ENCODE measurements at regions not wholly inside any gene's neighbourhood (a gene's known extent, or its start where the extent isn't known, plus 50 kb on each side); places are given as distances from the start of the nearest gene placed in this dataset.

DNA sequence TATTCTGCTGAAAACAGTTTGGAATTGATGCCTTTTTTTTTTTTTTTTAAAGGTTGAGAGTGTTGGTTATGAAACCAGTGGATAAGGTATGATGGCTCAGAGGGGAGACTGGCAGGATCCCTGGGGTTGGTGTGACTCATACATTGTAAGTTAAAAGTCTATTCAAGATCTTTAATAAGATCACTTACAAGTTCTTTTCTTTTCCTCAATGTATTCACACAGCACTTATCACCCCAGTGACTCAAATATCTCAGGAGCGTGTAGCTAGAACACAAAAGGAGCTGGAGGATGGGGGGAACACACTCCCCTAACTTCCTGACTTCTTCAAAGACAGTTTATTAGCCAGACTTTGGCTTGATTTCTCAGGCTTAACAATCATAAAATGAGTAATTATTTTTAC, 285.3 kb downstream of the SV2B start:
- no peak for TF ChIP-seq ZNF431 (CRISPR knock-in tag; IDR thresholded peaks at IDR 0.05)
- no peak for TF ChIP-seq NFRKB (IDR thresholded peaks at IDR 0.05; ENCODE audit: low read depth)
- no peak for TF ChIP-seq DPF2 (IDR thresholded peaks at IDR 0.05)
- TF ChIP-seq EGR1 (conservative IDR thresholded peaks at IDR 0.05), result no peak
- TF ChIP-seq POLR2A (conservative IDR thresholded peaks at IDR 0.05), result no peak
- no peak for TF ChIP-seq GTF2F1 (IDR thresholded peaks at IDR 0.05; ENCODE audit: low read depth, low read length)
- TF ChIP-seq SMARCE1 (IDR thresholded peaks at IDR 0.05), result no peak
